ENCODE measurements at regions not wholly inside any gene's neighbourhood (a gene's known extent, or its start where the extent isn't known, plus 50 kb on each side); places are given as distances from the start of the nearest gene placed in this dataset.
"Not testable (repeated sequence)": the region's sequence is repeated elsewhere in the genome, so short reads cannot be mapped to it uniquely, and the experiment has no call there.

DNA sequence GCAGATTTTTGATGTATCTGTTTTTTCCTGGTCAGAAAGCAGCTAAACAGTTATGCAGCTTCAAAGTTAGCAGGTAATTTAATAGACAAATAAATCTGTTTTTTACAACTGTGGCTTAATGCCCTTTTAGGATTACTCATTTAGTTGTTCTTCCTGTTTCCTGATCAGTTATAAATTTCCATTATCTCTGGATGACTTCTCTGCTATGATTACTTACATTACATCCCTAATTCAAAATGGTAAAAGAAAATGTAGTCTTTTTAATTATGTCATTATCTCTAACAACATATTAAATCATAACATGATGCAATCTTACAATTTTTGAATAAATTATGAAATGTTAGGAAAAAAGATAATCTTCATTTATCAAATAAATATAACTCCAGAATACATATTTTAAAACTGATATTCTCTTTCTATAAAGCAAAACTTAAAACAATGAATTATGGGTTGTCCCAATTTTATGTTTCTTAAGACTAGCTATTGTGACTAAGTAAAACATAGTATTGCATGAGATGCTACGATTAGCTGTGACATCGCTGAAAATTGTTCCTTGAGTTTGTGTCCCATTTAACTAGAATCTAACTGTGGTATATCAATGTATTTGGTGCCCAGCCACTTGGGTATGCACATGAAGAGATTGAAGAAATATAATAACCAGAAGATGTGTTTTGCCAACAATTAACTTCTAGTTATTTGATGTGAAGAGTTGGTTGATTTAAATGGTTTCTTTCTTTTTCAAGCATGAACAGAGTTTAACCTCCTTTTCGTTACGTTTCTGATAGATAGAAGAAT is 605.3 kb upstream of the SPRY2 start:
- DNase-seq (ENCODE audit: low read depth): no peak

- no peak for DNase-seq (ENCODE audit: low read depth)
These were observed 604.4 kb upstream of the SPRY2 start for GRCh38 chr13:80945328-80945727.

DNA sequence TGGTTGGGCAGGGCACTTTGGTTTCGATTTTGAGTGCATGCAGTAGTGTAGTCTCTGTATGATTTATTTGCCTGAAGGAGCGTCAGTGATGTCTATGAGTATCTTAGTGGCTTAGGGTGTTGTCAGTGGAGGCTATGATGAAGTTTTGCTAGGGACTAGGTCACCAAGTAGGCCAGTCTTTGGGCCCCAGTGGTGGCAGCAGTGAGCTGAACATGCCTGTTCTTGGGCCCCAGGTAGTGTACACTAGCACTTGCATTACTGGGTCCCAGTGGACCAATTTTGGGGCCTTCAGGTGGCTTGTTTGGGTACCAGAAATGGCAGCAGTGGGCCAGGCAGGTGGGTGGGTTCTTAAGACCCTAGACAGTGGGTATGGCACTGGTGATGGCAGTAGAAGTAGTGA is 598.7 kb upstream of the SPRY2 start:
- no peak for DNase-seq (ENCODE audit: low read depth)

DNA sequence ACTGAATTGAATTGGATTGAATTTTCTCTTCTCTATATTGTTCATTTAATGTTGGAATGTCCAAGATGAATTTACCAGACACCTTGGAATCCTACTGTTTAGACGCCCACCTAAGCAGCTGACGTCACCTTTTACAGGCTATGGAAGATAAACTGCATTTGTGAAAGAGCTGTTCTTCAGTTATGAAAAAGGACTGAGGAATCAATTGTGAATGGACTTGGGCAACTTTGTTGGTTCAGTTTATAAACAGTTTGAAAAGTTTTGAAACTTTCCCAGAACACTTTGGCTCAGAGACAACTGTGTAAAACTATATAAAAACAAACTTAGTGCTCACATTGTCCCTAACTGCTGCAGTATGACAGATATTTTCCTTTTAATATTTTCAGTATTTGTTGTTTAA is 590.8 kb upstream of the SPRY2 start:
- peak; percentile 85 for DNase-seq (ENCODE audit: low read depth)

GRCh38 chr13:80931118-80931517 is 590.2 kb upstream of the SPRY2 start:
- DNase-seq (ENCODE audit: low read depth): no peak

DNA sequence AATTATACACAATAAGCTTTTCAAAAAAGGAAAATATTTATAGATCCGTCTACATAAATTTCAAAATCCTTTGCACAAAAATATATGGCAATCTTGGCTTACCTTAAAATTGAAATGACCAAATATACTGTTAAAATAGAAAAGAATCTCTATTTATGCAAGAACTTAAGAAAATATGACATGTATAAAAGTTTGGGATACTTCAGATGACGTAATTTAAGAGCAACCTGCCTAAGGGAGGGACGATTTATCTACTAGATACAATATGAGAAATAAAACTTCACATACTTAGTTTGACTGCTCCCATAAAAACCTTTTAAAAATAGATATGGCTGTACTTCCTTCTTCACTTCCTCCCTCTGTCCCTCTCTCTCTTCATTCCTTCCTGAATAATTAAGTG is 587.3 kb upstream of the SPRY2 start:
- DNase-seq (ENCODE audit: low read depth): no peak

DNA sequence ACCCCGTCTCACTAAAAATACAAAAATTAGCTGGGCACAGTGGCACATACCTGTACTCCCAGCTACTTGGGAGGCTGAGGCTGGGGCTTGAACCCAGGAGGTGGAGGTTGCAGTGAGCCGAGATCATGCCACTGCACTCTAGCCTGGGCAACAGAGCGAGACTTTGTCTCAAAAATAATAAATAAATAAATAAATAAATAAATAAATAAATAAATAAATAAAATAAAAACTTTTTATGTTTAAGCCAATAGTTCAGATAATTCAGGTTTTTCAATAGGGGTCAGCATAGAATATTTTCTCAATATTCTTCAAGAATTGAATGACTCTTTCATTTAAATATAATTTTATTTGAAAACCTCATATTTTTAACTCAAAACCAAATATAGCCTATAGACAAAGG is 585.1 kb upstream of the SPRY2 start:
- DNase-seq (ENCODE audit: low read depth): not testable (repeated sequence)

DNA sequence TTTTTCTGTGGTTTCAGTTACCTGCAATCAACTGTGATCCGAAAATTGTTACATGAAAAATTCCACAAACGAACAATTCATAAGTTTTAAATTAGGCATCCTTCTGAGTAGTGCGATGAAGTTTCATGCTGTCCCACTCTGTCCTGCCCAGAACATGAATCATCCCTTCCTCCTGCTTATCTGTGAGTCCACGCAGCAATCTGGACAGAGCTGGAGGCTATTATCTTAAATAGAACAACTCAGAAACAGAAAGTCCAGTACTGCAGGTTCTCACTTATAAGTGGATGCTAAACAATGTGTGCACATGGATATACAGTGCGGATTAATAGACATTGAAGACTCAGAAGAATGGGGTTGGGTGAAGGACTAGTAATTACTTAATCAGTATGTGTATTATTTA is 583.7 kb upstream of the SPRY2 start:
- DNase-seq (ENCODE audit: low read depth): peak; percentile 48

GRCh38 chr13:80923907-80924306 is 583.0 kb upstream of the SPRY2 start:
- DNase-seq (ENCODE audit: low read depth): peak; percentile 23

GRCh38 chr13:80921971-80922370 is 581.0 kb upstream of the SPRY2 start:
- DNase-seq (ENCODE audit: low read depth): peak; percentile 63

- peak; percentile 73 for DNase-seq (ENCODE audit: low read depth)
These were observed 580.6 kb upstream of the SPRY2 start for GRCh38 chr13:80921541-80921940.

DNA sequence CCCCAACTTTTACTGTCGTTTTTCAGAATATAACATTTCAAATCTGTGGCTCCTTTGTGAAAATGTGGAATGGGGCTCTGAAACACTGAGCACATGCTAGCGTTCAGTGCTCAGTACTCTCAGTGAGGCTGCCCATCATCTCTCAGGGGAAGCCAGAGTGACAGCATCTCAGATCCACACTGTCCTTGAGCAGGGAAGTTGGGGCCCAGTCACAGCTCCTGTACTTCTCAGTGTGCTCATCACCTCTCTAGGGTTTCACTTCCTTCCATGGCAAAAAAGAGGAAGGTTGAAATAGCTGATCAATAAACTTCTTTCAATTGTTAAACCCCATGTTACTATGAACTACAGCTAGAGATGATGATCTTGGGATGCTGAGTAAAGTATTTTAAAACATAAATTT is 565.9 kb upstream of the SPRY2 start:
- DNase-seq (ENCODE audit: low read depth): no peak

- no peak for DNase-seq (ENCODE audit: low read depth)
These were observed 563.5 kb upstream of the SPRY2 start for GRCh38 chr13:80904386-80904785.

- DNase-seq (ENCODE audit: low read depth): no peak
These were observed 563.0 kb upstream of the SPRY2 start for GRCh38 chr13:80903911-80904310.

DNA sequence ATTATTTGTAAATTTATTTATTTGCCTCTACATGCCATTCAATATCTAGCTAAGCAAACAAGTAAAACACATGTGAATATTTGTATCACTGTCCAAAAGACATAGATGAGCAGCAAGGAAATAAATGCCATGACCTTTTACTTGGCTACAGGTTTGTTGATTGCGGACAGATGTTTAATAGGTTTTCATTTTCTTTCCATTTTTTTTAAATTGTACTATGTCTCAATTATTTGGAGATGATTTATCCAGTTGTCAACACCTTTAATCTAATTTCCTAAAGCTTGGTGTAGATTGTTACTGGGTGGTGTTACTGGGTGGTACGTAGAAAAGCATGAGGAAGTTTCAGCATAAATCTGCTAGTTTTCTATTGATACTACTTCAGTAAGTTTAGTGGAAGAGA is 560.6 kb upstream of the SPRY2 start:
- no peak for DNase-seq (ENCODE audit: low read depth)

- DNase-seq (ENCODE audit: low read depth): no peak
These were observed 560.2 kb upstream of the SPRY2 start for GRCh38 chr13:80901111-80901510.

DNA sequence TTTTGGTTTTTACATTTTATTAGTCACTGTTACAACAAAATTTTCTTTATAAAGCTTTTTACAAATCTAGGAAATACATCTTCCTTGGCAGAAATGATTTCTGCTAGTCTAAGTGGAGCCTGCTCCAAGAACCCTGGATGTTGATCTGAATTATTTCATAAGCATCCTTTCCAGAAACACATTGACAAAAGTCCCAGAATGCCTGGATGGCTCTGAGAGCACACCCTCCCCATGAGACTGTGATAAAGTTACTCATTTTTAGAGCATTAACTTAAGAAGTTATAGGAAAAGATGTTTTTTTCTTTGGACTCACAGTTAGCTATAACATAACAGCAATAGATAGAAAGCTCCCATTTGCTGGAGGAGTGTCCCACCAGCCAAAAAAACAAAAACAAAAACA is 559.6 kb upstream of the SPRY2 start:
- no peak for DNase-seq (ENCODE audit: low read depth)

GRCh38 chr13:80897641-80898040 is 556.7 kb upstream of the SPRY2 start:
- DNase-seq (ENCODE audit: low read depth): not testable (repeated sequence)

DNA sequence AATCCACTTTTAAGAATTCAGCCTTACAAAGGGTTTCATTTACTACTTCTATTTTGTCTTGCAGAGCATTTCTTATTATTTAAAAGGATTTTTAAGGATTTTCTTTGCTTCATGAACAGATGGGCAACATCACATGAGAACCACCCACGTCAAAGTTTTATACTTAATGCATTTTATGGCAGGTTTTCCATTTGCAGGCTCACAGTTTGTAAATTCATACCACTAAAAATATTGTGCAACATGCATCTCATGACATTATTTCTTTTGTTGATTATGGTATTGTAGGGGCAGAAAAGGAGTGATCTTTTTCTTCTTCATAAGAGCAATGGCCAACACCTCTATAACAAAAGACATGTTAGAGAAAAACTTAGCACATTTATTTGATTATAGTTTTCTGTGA is 554.0 kb upstream of the SPRY2 start:
- no peak for DNase-seq (ENCODE audit: low read depth)

DNA sequence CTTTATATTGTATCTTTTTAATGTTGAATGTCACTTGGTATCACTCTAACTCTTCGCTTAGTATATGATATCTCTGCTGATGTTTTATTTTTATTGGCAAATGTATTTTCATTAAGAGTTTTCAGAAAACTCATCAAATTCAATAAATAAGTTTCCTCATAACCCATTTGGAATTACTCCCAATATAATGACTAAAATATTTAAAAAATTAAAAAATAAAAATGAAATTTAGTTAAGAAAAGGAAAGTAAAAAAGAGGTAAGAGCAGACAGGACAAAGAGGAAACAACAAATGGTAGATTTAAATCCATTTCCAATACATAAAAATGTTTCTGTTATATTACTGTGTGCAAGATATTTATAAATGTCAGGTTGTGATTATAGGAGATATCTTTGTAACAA is 548.9 kb upstream of the SPRY2 start:
- no peak for DNase-seq (ENCODE audit: low read depth)

DNA sequence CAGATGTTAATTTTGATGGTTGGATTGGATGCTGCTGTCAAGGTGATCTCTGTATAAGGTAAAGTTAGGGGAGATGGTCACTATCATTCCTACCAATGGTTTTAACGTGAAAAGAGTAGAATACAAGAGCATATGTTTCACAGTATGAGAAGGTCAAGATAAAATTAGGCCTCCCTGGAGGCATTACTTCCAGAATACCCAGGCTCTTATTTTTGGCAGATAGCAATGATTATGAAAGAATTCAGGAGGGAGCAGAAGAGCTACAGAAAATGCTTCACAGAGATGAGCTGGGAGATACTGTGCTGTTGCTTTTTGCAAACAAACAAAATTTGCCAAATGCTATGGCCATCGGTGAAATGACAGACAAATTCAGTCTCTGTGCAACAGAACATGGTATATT is 547.5 kb upstream of the SPRY2 start:
- DNase-seq (ENCODE audit: low read depth): peak; percentile 8

- DNase-seq (ENCODE audit: low read depth): no peak
These were observed 543.3 kb upstream of the SPRY2 start for GRCh38 chr13:80884056-80884785.

DNA sequence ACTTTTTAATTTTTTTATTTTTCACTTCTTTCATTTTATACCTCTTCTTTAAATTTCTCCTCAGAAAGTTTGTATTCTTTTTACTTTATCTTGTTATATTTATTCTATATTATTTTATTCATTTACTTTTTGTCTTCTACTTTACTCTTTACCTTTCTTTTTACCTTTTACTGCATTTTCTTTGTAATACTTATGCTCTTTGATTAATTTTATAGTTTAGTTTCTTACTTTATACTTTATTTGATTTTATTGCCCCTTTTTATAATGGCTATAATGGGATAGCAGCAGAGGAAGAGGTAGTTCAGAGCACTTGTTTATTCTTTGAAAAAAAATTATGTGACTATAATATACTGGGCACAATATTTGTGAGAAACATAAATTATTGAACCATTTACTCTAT is 542.6 kb upstream of the SPRY2 start:
- DNase-seq (ENCODE audit: low read depth): no peak

Measured in fibroblast of gingiva (primary cell).